Spinal cord (tissue), 9 donors: ENCODE measurements at regions not wholly inside any gene's neighbourhood (a gene's known extent, or its start where the extent isn't known, plus 50 kb on each side); places are given as distances from the start of the nearest gene placed in this dataset.

ENCODE experiments used
- DNase-seq, 6 donors: peaks; one replicate each; pipeline versions ENCODE4 v3.0.0 to v3.0.0-alpha.2; 2013 to 2015; ENCODE audit warnings: low spot score in 6 of 6, low read depth in 4 of 6
- H3K27ac ChIP-seq: one replicate; pipeline ENCODE4 v1.5.1; 2013; ENCODE audit warnings: low read depth, low read length, control low read depth
- H3K27me3 ChIP-seq: one replicate; pipeline ENCODE4 v1.6.1; 2013; ENCODE audit warnings: low read length; ENCODE audit not compliant: control insufficient read depth, insufficient read depth
- H3K36me3 ChIP-seq: one replicate; pipeline ENCODE4 v1.6.1; 2013; ENCODE audit warnings: low read length; ENCODE audit not compliant: control insufficient read depth, insufficient read depth
- H3K4me1 ChIP-seq: one replicate; pipeline ENCODE4 v1.6.1; 2013; ENCODE audit warnings: low read length; ENCODE audit not compliant: control insufficient read depth, insufficient read depth
- H3K4me3 ChIP-seq: one replicate; pipeline ENCODE4 v1.5.1; 2013; ENCODE audit warnings: low read depth, low read length, control low read depth
- H3K9me3 ChIP-seq: one replicate; pipeline ENCODE4 v1.6.1; 2013; ENCODE audit warnings: low read length; ENCODE audit not compliant: control insufficient read depth, insufficient read depth
- WGBS: methylation state at CpG from one replicate; pipeline ENCODE4 v1.1.5; 2013; ENCODE audit warnings: missing lambda C conversion rate; ENCODE audit not compliant: insufficient coverage; 5-methylcytosine and 5-hydroxymethylcytosine counted together
- donor health status: healthy.

DNA sequence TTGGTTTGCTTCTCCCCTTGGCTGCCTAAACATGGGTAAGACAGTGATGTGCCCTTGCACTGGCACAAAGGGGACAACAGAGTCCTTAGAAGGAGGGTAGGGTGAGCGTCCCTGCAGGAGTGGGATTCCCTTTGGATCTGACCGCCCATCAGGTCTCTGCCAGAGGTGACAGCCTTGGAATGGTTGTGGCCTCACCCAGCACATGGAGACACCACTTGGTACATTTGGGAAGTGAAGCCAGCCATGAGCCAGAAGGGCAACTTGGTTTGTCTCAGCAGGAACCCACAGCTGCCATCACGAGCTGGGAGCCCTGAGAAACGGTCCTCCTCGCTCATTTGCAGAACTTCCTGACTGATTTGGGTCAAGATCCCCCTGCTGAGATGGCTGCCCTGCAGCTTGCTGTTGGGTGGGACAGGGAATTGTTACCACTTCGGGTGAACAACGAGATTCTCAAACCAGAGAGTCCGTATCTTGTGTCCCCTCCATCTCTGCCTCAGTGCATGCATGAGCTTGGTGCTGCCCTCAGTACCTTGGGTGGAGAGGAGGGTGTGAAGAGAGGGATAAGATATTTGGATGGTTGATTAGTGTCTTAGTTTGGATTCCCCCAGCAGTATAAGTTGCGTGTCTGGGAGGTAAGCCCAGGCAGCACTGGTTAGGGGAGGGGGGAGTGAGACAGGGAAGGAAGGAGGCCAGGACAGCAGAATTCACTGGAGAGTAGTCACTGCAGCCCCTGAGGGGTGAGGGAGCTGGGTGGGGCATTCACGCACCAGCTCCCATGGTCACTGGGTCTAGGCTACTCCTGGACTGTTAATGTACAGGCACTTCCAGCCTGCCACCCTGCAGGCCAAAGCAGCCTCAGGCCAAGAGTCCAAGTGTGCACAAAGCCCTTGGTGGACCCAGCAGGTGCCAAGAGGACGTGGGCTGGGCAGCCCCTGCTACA is 168.8 kb upstream of the TOPAZ1 start:
- H3K4me1 ChIP-seq: peaks cover 25% of the 10 kb centered on the region
- WGBS: 88% methylated on average over 10 of the region's 11 CpGs
- no peak overlapping the region for H3K4me3 ChIP-seq
- DNase-seq: no peak
- H3K9me3 ChIP-seq: no peaks in the 10 kb centered on the region
- H3K36me3 ChIP-seq: peaks cover 3% of the 10 kb centered on the region
- H3K27me3 ChIP-seq: no peaks in the 10 kb centered on the region
- H3K27ac ChIP-seq: no peak overlapping the region

GRCh38 chr3:44074181-44074580 is 167.5 kb upstream of the TOPAZ1 start:
- Histone ChIP-seq H3K4me3 (no peak overlapping the region), H3K27ac (no peak overlapping the region), H3K9me3 (no peaks in the 10 kb centered on the region), H3K4me1 (peaks cover 28% of the 10 kb centered on the region), H3K36me3 (peaks cover 3% of the 10 kb centered on the region), H3K27me3 (no peaks in the 10 kb centered on the region)
- DNase-seq: no peak
- WGBS: 81% methylated on average over 3 of the region's 3 CpGs

GRCh38 chr3:44076221-44076829 is 165.4 kb upstream of the TOPAZ1 start:
- peaks cover 3% of the 10 kb centered on the region for H3K36me3 ChIP-seq
- no peaks in the 10 kb centered on the region for H3K27me3 ChIP-seq
- no peak for DNase-seq
- WGBS: 47% methylated on average over 5 of the region's 7 CpGs
- H3K27ac ChIP-seq: no peak overlapping the region
- peaks cover 37% of the 10 kb centered on the region for H3K4me1 ChIP-seq
- no peaks in the 10 kb centered on the region for H3K9me3 ChIP-seq
- no peak overlapping the region for H3K4me3 ChIP-seq

DNA sequence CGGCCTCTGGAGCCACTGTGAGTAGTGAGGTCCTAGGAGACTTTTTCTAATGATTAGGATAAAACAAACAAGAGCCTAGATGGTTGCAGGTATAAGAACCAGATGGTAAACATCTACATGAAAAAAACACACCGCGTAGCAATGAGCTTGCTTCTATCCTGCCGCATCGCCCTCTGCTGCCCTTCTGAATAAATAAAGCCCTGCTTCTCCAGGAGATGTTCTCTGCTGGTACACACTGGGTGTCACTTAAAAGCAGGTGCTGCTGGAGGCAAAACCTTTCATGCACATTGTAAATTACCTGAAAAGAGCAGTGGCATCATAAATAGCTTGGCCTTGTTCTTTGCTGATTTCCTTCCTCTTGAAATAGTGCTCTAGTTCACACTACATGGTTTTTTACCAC is 164.4 kb upstream of the TOPAZ1 start:
- 26% methylated on average over 4 of the region's 5 CpGs for WGBS
- Histone ChIP-seq H3K27ac (no peak overlapping the region), H3K36me3 (peaks cover 3% of the 10 kb centered on the region), H3K9me3 (no peaks in the 10 kb centered on the region), H3K4me3 (no peak overlapping the region), H3K4me1 (peaks cover 36% of the 10 kb centered on the region), H3K27me3 (no peaks in the 10 kb centered on the region)
- peak in 1 of 6 donors; percentile 74 for DNase-seq

- no peaks in the 10 kb centered on the region for H3K27me3 ChIP-seq
- H3K4me1 ChIP-seq: peaks cover 26% of the 10 kb centered on the region
- H3K4me3 ChIP-seq: no peak overlapping the region
- DNase-seq: no peak
- no peaks in the 10 kb centered on the region for H3K36me3 ChIP-seq
- H3K27ac ChIP-seq: no peak overlapping the region
- WGBS: 87% methylated on average over 6 of the region's 7 CpGs
- no peaks in the 10 kb centered on the region for H3K9me3 ChIP-seq
These were observed 162.8 kb upstream of the TOPAZ1 start for GRCh38 chr3:44078863-44079262.

- 94% methylated on average over 1 of the region's 1 CpG for WGBS
- H3K36me3 ChIP-seq: no peaks in the 10 kb centered on the region
- no peak overlapping the region for H3K27ac ChIP-seq
These were observed 161.8 kb upstream of the TOPAZ1 start for GRCh38 chr3:44079916-44080315.

DNA sequence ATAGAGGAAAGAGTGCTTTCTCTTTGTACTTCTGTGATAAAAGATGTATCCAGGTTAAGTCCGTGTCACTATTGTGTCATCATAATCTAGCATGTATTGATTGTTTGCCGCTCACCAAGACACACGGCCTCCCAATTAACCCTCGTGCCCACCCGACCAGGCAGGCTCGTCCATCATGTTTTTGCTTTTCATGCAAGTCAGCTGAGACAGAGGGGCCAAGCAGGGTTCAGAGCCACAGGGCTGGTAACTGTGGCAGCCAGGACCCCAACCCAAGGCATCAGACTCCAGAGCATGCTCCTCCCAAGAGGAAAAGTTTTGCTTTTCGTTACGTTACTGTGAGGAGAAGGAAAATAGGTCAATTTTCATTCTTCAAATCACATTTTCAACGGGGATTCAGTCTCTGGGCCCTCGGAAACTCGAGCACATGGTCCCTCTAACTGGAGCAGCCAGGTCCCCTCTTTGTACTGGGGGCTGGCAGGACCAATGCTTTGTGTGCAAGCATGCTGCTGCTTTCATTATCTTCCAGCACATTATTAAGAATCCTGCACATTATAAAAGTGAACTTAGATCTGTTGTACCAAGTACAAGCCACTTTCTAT is 161.1 kb upstream of the TOPAZ1 start:
- Histone ChIP-seq H3K27me3 (no peaks in the 10 kb centered on the region), H3K36me3 (no peaks in the 10 kb centered on the region), H3K27ac (no peak overlapping the region), H3K4me3 (no peak overlapping the region), H3K9me3 (no peaks in the 10 kb centered on the region), H3K4me1 (peaks cover 23% of the 10 kb centered on the region)
- WGBS: 51% methylated on average over 9 of the region's 11 CpGs
- DNase-seq: no peak

More at GRCh38 chr3:44079916-44080315, 161.8 kb upstream of the TOPAZ1 start:
- Histone ChIP-seq H3K9me3 (no peaks in the 10 kb centered on the region), H3K4me3 (no peak overlapping the region), H3K4me1 (peaks cover 26% of the 10 kb centered on the region), H3K27me3 (no peaks in the 10 kb centered on the region)
- no peak for DNase-seq

- DNase-seq: no peak
- Histone ChIP-seq H3K9me3 (no peaks in the 10 kb centered on the region), H3K36me3 (no peaks in the 10 kb centered on the region), H3K4me3 (no peak overlapping the region), H3K27me3 (no peaks in the 10 kb centered on the region), H3K27ac (no peak overlapping the region), H3K4me1 (no peaks in the 10 kb centered on the region)
- no CpG with 5 or more reads among the region's 2 CpGs for WGBS
These were observed 151.7 kb upstream of the TOPAZ1 start for GRCh38 chr3:44090036-44090435.

DNA sequence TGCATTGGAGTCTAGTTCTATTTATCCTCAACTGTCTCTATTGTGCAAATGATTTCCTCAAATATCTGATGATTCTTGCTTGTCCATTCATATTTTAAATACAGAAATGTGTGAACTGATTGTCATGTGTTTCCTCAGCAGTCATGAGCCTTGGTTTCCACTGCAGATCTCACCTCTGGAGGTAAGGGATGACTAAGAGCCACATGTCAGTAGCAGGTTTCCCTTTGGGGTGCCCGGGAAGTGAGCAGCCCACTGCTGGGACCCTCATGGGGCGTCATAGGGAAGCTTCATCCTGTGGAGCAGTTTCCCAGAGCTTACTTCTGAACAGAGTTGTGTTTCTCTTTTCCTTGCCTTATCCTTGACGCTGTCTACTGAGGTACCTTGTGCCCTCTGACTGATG is 149.2 kb upstream of the TOPAZ1 start:
- H3K27me3 ChIP-seq: no peaks in the 10 kb centered on the region
- H3K27ac ChIP-seq: no peak overlapping the region
- no peaks in the 10 kb centered on the region for H3K36me3 ChIP-seq
- no peaks in the 10 kb centered on the region for H3K4me1 ChIP-seq
- no peak for DNase-seq
- no peaks in the 10 kb centered on the region for H3K9me3 ChIP-seq
- no peak overlapping the region for H3K4me3 ChIP-seq
- 88% methylated on average over 3 of the region's 3 CpGs for WGBS
